Smooth muscle cell (in vitro differentiated cells): ENCODE measurements at regions not wholly inside any gene's neighbourhood (a gene's known extent, or its start where the extent isn't known, plus 50 kb on each side); places are given as distances from the start of the nearest gene placed in this dataset.
"Not testable (repeated sequence)": the region's sequence is repeated elsewhere in the genome, so short reads cannot be mapped to it uniquely, and the experiment has no call there.

Experiments
- DNase-seq: peaks from one replicate; lab custom pipeline; 2025; ENCODE audit not compliant: unreplicated experiment; lab: John Stamatoyannopoulos, UW
- H2AFZ ChIP-seq: fragments of 200-600 bp; sonication (generic); 2 replicates; pipeline ENCODE4 v1.6.0; 2016; ENCODE audit warnings: antibody characterized with exemption, low read depth, mild to moderate bottlenecking
- H3F3A ChIP-seq: fragments of 200-600 bp; sonication (generic); 2 replicates; pipeline ENCODE4 v1.6.0; 2017; ENCODE audit warnings: antibody characterized with exemption, low read depth
- H3K27ac ChIP-seq: fragments of 200-600 bp; sonication (generic); 2 replicates; pipeline ENCODE4 v1.5.1; 2016; ENCODE audit warnings: low read depth, mild to moderate bottlenecking
- H3K27me3 ChIP-seq: fragments of 200-600 bp; sonication (generic); 2 replicates; pipeline ENCODE4 v1.6.1; 2016; ENCODE audit warnings: low read depth, mild to moderate bottlenecking
- H3K36me3 ChIP-seq: fragments of 200-600 bp; sonication (generic); 2 replicates; pipeline ENCODE4 v1.5.1; 2016; ENCODE audit warnings: low read depth
- H3K4me1 ChIP-seq: fragments of 200-600 bp; sonication (generic); 2 replicates; pipeline ENCODE4 v1.5.1; 2016; ENCODE audit warnings: low read depth
- H3K4me2 ChIP-seq: fragments of 200-600 bp; sonication (generic); 2 replicates; pipeline ENCODE4 v1.6.0; 2016; ENCODE audit warnings: mild to moderate bottlenecking
- H3K4me3 ChIP-seq: fragments of 200-600 bp; sonication (generic); 2 replicates; pipeline ENCODE4 v1.5.1; 2016; ENCODE audit warnings: mild to moderate bottlenecking
- H3K79me2 ChIP-seq: fragments of 200-600 bp; sonication (generic); 2 replicates; pipeline ENCODE4 v1.6.0; 2016; ENCODE audit warnings: low read depth, mild to moderate bottlenecking
- H3K9ac ChIP-seq: fragments of 200-600 bp; sonication (generic); 2 replicates; pipeline ENCODE4 v1.6.0; 2016; ENCODE audit warnings: low read depth
- H3K9me3 ChIP-seq: fragments of 200-600 bp; sonication (generic); replicated peaks from 2 replicates; pipeline ENCODE4 v1.5.1; 2016; ENCODE audit warnings: low read depth
- H4K20me1 ChIP-seq: fragments of 200-600 bp; sonication (generic); 2 replicates; pipeline ENCODE4 v1.6.0; 2016; ENCODE audit warnings: low read depth
- WGBS: methylation state at CpG from one replicate; pipeline ENCODE4 v1.1.7; 2016; ENCODE audit warnings: low lambda C conversion rate; 5-methylcytosine and 5-hydroxymethylcytosine counted together
- TF ChIP-seq, protein P1 (sequence below): fragments of 200-600 bp; sonication (generic); IDR thresholded peaks from 2 replicates; pipeline ENCODE4 v1.5.1; 2017; ENCODE audit warnings: borderline replicate concordance, mild to moderate bottlenecking, antibody characterized with exemption; ENCODE audit not compliant: insufficient read depth, poor library complexity, severe bottlenecking

DNA sequence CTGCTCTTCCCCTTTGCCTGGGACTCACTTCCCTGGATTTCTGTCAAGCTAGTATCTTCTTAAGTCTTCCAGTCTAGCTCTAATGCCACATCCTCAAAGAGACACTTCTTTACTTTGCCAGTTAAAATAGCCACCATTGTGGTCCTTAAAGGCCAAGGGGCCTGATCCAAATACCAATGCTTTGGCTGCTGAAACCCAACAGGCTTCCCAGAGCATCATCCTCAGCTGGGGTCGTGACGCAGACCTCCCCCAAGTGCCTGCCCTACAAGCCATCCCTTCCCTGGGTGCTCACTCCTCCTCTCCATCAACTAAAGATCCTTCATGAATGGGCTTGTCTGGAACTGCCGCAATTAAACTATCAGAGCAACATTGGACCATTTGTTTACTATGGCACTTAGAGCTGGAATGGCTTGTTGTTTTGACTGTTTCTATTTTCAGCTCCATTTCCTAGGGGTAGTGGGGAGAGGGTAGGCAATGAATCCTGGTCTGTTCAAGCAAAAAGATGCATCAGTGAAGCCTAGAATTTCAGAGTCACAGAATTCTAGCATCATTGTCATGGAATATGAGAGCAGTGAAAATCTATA lies 79.6 kb upstream of the SIRPA start:
- no peak overlapping the region for H3K9ac ChIP-seq

GRCh38 chr20:1814861-1815260 lies 80.3 kb upstream of the SIRPA start:
- H3F3A ChIP-seq, H3K9ac ChIP-seq, H3K36me3 ChIP-seq, H3K4me2 ChIP-seq, DNase-seq, H3K4me3 ChIP-seq, H4K20me1 ChIP-seq, H3K79me2 ChIP-seq, H3K27ac ChIP-seq, H3K27me3 ChIP-seq, H3K9me3 ChIP-seq, H2AFZ ChIP-seq: not testable (repeated sequence)
- 100% methylated on average over 1 of the region's 1 CpG for WGBS
- H3K4me1 ChIP-seq = peaks cover 40% of the 10 kb centered on the region

More for the DNA sequence above, 79.6 kb upstream of the SIRPA start:
- DNase-seq = no peak
- H3K9me3 ChIP-seq = no peaks in the 10 kb centered on the region
- WGBS = 88% methylated on average over 3 of the region's 3 CpGs
- H3K4me2 ChIP-seq = no peak overlapping the region
- no peak overlapping the region for H3K4me3 ChIP-seq
- H3K36me3 ChIP-seq = no peaks in the 10 kb centered on the region
- no peak overlapping the region for H3K27ac ChIP-seq
- no peaks in the 10 kb centered on the region for H3K27me3 ChIP-seq
- no peak overlapping the region for H2AFZ ChIP-seq
- TF ChIP-seq, protein P1, sequence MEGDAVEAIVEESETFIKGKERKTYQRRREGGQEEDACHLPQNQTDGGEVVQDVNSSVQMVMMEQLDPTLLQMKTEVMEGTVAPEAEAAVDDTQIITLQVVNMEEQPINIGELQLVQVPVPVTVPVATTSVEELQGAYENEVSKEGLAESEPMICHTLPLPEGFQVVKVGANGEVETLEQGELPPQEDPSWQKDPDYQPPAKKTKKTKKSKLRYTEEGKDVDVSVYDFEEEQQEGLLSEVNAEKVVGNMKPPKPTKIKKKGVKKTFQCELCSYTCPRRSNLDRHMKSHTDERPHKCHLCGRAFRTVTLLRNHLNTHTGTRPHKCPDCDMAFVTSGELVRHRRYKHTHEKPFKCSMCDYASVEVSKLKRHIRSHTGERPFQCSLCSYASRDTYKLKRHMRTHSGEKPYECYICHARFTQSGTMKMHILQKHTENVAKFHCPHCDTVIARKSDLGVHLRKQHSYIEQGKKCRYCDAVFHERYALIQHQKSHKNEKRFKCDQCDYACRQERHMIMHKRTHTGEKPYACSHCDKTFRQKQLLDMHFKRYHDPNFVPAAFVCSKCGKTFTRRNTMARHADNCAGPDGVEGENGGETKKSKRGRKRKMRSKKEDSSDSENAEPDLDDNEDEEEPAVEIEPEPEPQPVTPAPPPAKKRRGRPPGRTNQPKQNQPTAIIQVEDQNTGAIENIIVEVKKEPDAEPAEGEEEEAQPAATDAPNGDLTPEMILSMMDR = no peak
- peaks cover 5% of the 10 kb centered on the region for H3F3A ChIP-seq
- no peaks in the 10 kb centered on the region for H4K20me1 ChIP-seq
- peaks cover 33% of the 10 kb centered on the region for H3K4me1 ChIP-seq
- H3K79me2 ChIP-seq = no peaks in the 10 kb centered on the region

DNA sequence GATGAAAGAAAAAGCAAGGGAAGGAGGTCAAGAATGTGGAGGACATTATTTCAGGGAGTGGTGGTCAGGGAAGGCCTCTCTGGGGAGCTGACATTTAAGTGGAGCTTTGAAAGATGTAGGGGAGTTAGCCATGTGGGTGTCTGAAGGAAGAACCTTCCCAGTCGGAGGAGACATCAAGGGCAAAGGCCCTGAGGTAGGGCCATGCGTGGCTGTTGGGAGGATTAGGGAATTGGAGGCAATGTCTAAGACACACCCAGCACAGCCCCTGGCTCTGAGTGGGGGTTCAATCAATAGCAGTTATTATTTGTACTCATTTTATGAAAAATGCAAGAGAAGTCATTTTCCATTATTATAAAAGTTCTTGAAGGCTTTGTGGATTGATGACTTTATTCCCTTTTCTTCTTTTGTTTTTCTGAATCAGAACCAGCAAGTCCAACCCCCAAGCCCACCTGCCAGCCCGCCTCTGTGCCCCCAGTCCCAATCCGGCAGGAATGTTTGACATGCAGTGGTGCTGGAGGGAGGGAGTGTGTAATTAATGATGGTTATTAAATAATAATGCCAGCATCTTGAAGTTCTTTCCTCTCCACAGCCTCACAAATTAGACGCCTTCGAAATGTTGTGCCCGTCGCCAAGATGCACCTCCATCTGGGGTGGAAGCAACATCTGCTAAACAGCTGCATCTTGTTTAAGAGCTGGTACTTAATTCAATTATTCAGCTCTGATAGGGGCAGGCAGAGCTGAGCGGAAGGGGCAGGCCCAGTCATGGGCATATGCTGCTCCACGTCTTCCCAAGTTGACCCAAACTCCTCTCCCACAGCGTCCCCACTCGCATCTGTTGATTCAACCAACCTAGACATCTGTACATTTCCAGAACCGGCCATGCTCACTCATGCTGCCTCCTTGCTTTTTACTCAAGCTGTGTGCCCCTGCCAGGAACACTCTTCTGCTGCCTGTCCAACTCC lies 81.3 kb upstream of the SIRPA start:
- Histone ChIP-seq H3K4me1 (peaks cover 37% of the 10 kb centered on the region), H3K36me3 (no peaks in the 10 kb centered on the region)
- 90% methylated on average over 13 of the region's 13 CpGs for WGBS

GRCh38 chr20:1813101-1813529 lies 82.1 kb upstream of the SIRPA start:
- Histone ChIP-seq H3K79me2 (no peaks in the 10 kb centered on the region), H4K20me1 (no peaks in the 10 kb centered on the region), H3K27ac (peak overlapping the region; percentile 93), H3K4me2 (peak overlapping the region; percentile 51), H3K4me1 (peaks cover 33% of the 10 kb centered on the region), H3K4me3 (no peak overlapping the region), H3K36me3 (no peaks in the 10 kb centered on the region), H2AFZ (no peak overlapping the region), H3K27me3 (no peaks in the 10 kb centered on the region), H3F3A (peaks cover 9% of the 10 kb centered on the region), H3K9ac (no peak overlapping the region), H3K9me3 (no peaks in the 10 kb centered on the region)
- TF ChIP-seq, protein P1 = no peak
- WGBS = 25% methylated on average over 7 of the region's 7 CpGs
- DNase-seq = no peak

More for the DNA sequence above, 81.3 kb upstream of the SIRPA start:
- H3K27me3 ChIP-seq = no peaks in the 10 kb centered on the region
- H3F3A ChIP-seq = peaks cover 5% of the 10 kb centered on the region
- H2AFZ ChIP-seq = no peak overlapping the region
- TF ChIP-seq, protein P1 = no peak
- no peaks in the 10 kb centered on the region for H3K79me2 ChIP-seq
- no peaks in the 10 kb centered on the region for H3K9me3 ChIP-seq
- no peak for DNase-seq
- H3K9ac ChIP-seq = no peak overlapping the region
- no peaks in the 10 kb centered on the region for H4K20me1 ChIP-seq
- H3K4me2 ChIP-seq = peak overlapping the region; percentile 51
- peak overlapping the region; percentile 93 for H3K27ac ChIP-seq
- H3K4me3 ChIP-seq = no peak overlapping the region
